Central memory CD8-positive, alpha-beta T cell (primary cell): ENCODE measurements at regions not wholly inside any gene's neighbourhood (a gene's known extent, or its start where the extent isn't known, plus 50 kb on each side); places are given as distances from the start of the nearest gene placed in this dataset.
"Not testable (repeated sequence)": the region's sequence is repeated elsewhere in the genome, so short reads cannot be mapped to it uniquely, and the experiment has no call there.

Source experiments
- ATAC-seq: fragments of 150-1000 bp; cut with Tn5 transposase; replicated peaks from 2 replicates; pipeline ENCODE4 v1.10.0; 2022; ENCODE audit warnings: mild to moderate bottlenecking, moderate FRiP score, moderate number of reproducible peaks; ENCODE audit not compliant: poor library complexity, severe bottlenecking; ENCODE audit errors: extremely low read depth
- DNase-seq, 2 donors: peaks; one replicate each; pipeline ENCODE4 v3.0.0; 2021; ENCODE audit warnings: low spot score in 2 of 2
- H3K27ac Mint-ChIP-seq: one replicate; pipeline ENCODE4 v1.8.0; 2022; ENCODE audit warnings: low read depth, mild to moderate bottlenecking, moderate library complexity, mixed read lengths
- H3K27me3 Mint-ChIP-seq: one replicate; pipeline ENCODE4 v1.8.0; 2022; ENCODE audit warnings: mixed read lengths
- H3K36me3 Mint-ChIP-seq: one replicate; pipeline ENCODE4 v1.8.0; 2022; ENCODE audit warnings: mild to moderate bottlenecking, moderate library complexity, mixed read lengths; ENCODE audit not compliant: insufficient read depth
- H3K4me1 Mint-ChIP-seq: one replicate; pipeline ENCODE4 v1.8.0; 2022; ENCODE audit warnings: mixed read lengths
- H3K4me3 Mint-ChIP-seq: one replicate; pipeline ENCODE4 v1.8.0; 2022; ENCODE audit warnings: mild to moderate bottlenecking, moderate library complexity, mixed read lengths
- H3K9me3 Mint-ChIP-seq: one replicate; pipeline ENCODE4 v1.8.0; 2022; ENCODE audit warnings: mixed read lengths

DNA sequence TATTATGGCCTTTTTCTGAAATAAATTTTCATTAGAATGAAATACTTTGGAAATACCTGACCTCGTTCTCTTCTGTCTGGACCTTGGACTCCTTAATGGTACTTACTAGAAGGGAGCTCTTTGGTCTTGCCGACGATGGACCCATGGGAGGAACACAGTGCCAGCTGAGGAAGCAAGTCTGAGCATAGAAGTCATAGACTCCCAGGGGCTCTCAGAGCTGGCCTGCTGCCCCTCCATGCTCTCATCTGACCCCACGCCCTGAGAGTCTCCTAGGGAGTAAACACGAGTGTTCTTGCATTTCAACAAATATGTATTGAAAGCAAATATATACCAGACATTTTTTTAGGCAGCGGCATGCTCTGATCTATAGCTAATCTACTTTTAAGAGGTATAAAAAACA is 87.8 kb downstream of the PLEKHG1 start:
- Mint-ChIP-seq H3K9me3 (no peaks in the 10 kb centered on the region), H3K36me3 (no peaks in the 10 kb centered on the region), H3K4me1 (no peaks in the 10 kb centered on the region), H3K4me3 (no peak overlapping the region), H3K27ac (no peak overlapping the region), H3K27me3 (no peaks in the 10 kb centered on the region)
- DNase-seq (no peak), ATAC-seq (no peak)

DNA sequence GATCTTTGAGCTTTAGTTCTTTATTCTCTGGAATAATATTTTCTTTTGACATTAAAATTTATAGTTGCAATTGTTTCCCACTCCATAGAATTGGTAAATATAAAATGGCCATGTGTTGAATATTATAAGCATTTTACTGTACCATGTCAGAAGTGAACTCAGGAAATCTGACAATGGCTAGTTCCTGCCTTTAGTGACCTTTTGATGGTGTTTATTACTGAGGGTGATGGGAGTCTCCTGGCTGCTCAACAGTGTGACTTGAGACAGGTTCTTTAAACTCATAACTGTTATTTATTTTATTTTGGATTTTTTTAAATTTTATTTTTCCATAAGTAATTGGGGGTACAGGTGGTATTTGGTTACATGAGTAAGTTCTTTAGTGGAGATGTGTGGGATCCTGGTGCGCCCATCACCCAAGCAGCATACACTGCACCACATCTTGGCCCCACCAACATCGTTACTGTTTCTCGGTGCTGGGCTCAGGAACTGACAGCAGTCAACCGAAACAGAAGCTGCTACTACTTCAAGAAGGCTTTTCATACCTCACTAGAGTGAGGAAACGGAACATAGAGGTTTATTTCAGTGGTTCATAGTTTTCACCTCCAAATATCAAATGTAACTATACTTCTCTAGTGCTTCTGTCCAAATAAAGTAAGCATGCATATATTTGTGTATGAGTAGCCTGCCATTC is 90.4 kb downstream of the PLEKHG1 start:
- Mint-ChIP-seq H3K36me3 (no peaks in the 10 kb centered on the region), H3K4me1 (peaks cover 5% of the 10 kb centered on the region), H3K27ac (no peak overlapping the region), H3K9me3 (no peaks in the 10 kb centered on the region), H3K4me3 (no peak overlapping the region), H3K27me3 (no peaks in the 10 kb centered on the region)
- DNase-seq (no peak), ATAC-seq (no peak)

DNA sequence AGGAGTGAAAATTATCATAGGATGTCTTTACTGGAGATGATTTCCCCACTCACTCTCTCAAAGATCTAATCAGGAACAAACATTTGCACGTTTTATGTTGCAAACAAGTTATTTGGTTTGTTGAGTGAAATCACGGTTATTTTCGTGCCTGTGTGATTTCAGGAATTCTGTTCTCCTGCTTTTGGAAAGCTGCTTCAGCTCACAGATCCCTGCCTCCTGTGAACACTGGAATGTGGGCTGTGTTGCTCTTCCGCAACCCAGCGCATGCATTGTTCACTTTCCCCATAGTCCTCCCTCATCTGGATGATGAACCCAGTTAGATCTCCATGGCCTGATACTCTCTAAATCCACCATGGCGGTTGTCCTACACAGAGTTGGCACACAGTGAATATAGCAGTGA is 91.0 kb downstream of the PLEKHG1 start:
- H3K36me3 Mint-ChIP-seq = no peaks in the 10 kb centered on the region

DNA sequence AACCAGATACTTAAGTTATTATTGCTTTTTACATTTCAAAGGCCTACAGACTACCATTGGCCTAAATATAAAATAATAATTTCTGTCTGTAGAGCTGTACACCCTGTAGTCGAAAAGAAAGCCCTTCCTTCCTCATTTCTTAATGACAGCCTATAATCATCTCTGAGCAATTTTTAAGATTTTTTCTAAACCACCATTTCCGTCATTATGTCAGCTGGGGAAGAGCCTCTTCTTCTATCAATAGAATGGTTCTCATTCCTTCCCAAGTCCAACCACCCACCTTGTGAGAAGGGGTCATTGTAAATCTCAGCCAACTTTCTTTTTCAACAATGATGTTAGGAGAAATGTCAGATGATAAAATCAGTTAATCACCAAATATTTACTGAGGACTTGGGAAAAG is 91.8 kb downstream of the PLEKHG1 start:
- ATAC-seq = no peak
- Mint-ChIP-seq H3K27ac (no peak overlapping the region), H3K27me3 (no peaks in the 10 kb centered on the region), H3K36me3 (no peaks in the 10 kb centered on the region), H3K4me1 (peaks cover 5% of the 10 kb centered on the region), H3K4me3 (no peak overlapping the region), H3K9me3 (no peaks in the 10 kb centered on the region)
- DNase-seq = no peak

More for the DNA sequence above, 91.0 kb downstream of the PLEKHG1 start:
- Mint-ChIP-seq H3K27ac (no peak overlapping the region), H3K4me1 (peaks cover 5% of the 10 kb centered on the region), H3K4me3 (no peak overlapping the region), H3K9me3 (no peaks in the 10 kb centered on the region), H3K27me3 (no peaks in the 10 kb centered on the region)
- no peak for DNase-seq
- no peak for ATAC-seq

DNA sequence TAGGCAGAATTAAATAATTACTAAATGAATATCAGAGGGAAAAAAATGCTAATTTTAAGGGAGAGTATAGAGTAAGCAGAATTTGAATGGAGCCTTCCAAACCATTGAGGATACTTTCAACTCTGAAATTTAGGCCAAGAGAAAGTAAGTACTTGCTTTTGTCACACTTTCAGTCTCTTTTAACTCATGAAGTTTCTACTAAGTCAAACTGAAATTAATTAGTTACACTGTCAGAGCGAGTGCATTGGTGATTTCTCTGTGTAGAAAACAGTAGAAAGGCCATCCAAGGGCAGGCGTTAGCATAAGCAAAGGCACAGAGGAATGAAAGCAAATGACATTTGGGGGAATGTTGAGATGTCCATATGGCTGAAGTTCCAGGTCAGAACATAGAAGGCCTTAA is 92.9 kb downstream of the PLEKHG1 start:
- no peak for DNase-seq
- Mint-ChIP-seq H3K36me3 (no peaks in the 10 kb centered on the region), H3K4me3 (no peak overlapping the region), H3K27ac (no peak overlapping the region), H3K9me3 (no peaks in the 10 kb centered on the region), H3K4me1 (peaks cover 5% of the 10 kb centered on the region), H3K27me3 (no peaks in the 10 kb centered on the region)
- ATAC-seq = no peak

DNA sequence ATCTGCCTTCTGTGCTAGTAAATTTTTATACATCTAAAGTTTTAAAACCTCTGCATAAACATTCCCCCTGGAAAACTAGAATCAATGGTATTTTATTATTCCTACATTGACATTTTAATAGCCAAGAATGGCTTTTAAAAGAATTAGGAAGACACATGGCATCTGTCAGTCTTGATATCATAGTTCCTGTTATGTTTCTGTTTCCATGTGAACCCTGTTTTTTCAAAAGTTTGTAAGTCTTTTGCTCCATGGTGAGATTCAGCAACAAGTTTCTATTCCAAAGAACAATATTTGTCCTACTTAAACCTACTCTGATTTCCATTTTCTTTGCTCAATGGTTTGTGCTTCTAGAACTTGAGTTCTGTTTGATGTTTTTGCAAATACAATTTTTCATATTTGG is 95.2 kb downstream of the PLEKHG1 start:
- Mint-ChIP-seq H3K9me3 (no peaks in the 10 kb centered on the region), H3K27me3 (no peaks in the 10 kb centered on the region), H3K4me3 (no peak overlapping the region), H3K4me1 (peaks cover 5% of the 10 kb centered on the region), H3K27ac (no peak overlapping the region), H3K36me3 (no peaks in the 10 kb centered on the region)
- ATAC-seq (no peak), DNase-seq (no peak)

DNA sequence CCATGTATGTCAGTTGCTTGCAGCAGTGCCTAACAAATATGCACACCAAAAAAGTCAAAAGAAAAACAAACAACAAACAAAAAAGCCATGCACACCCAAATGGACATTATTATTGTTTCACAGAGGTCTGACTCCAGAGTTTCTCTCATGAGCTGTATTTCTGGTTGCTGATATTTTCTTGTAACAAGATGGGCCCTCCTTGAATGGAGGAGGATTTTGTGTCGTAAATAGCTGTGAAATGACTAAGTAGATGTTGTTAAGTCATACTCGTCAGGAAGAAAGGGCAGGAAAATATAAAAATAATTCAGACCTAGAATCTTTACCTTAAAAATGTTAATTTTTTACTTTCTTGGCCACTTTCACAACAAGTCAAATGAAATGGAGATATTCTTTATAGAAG is 96.0 kb downstream of the PLEKHG1 start:
- Mint-ChIP-seq H3K36me3 (no peaks in the 10 kb centered on the region), H3K27me3 (no peaks in the 10 kb centered on the region), H3K4me1 (peaks cover 5% of the 10 kb centered on the region), H3K9me3 (no peaks in the 10 kb centered on the region), H3K4me3 (no peak overlapping the region), H3K27ac (no peak overlapping the region)
- ATAC-seq (no peak), DNase-seq (no peak)

DNA sequence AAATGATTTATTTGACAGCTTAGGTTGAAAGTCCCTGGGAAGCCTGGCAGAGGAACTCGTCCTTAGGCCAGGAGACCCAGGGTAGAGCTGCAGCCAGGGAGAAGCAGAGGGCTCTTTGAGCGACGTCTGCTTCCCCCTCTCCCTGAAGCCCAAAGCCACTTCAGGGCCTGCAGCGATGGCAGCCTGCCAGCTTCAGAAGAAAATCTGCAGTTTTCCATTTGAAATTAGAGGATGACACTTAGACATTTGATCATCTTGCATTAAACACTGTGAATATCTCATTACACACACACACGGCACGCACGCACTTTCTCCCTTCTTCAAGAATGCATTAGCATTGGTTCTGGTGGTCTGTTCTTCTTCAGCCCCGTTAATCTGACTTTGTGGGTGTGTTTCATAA is 96.5 kb downstream of the PLEKHG1 start:
- Mint-ChIP-seq H3K4me1 (peaks cover 5% of the 10 kb centered on the region), H3K36me3 (no peaks in the 10 kb centered on the region), H3K4me3 (no peak overlapping the region), H3K27me3 (no peaks in the 10 kb centered on the region), H3K27ac (no peak overlapping the region), H3K9me3 (no peaks in the 10 kb centered on the region)
- ATAC-seq (no peak), DNase-seq (no peak)

DNA sequence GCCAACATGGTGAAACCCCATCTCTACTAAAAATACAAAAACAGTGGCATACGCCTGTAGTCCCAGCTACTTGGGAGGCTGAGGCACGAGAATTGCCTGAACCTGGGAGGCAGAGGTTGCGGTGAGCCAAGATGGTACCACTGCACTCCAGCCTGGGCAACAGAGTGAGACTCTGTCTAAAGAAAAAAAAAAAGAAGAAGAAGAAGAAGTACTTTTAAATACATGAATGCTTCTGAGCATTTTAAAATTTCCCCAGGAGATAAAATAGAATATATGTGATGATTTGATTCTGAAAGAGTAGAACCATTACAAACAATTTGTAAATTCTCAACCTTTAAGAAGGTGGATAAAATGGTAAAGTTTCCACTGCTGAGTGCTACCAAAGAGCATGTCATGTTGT is 97.2 kb downstream of the PLEKHG1 start:
- H3K4me1 Mint-ChIP-seq, H3K36me3 Mint-ChIP-seq, H3K27ac Mint-ChIP-seq, ATAC-seq, H3K4me3 Mint-ChIP-seq, H3K27me3 Mint-ChIP-seq, H3K9me3 Mint-ChIP-seq, DNase-seq: not testable (repeated sequence)

DNA sequence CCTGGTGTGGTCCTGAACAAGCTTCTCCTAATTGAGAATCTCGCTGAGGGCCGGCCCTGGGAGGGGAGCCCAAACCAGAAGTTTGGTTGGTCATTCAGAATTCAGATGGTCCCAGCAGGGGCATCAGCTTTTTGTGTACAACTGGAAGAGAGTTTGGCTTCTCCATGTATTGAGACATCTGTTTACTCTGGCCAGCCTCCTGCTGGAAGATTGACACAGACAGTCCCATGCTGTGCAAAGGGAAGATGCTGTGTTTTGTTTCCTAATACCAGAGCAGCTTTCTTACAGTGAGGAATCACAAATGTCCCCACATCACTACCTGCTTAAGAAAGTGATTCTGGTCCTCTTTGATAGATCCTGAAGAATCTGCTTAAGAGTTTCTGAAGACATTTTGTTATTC is 97.8 kb downstream of the PLEKHG1 start:
- Mint-ChIP-seq H3K9me3 (no peaks in the 10 kb centered on the region), H3K27ac (no peak overlapping the region), H3K4me3 (no peak overlapping the region), H3K4me1 (peaks cover 5% of the 10 kb centered on the region), H3K27me3 (no peaks in the 10 kb centered on the region), H3K36me3 (no peaks in the 10 kb centered on the region)
- ATAC-seq (no peak), DNase-seq (no peak)

DNA sequence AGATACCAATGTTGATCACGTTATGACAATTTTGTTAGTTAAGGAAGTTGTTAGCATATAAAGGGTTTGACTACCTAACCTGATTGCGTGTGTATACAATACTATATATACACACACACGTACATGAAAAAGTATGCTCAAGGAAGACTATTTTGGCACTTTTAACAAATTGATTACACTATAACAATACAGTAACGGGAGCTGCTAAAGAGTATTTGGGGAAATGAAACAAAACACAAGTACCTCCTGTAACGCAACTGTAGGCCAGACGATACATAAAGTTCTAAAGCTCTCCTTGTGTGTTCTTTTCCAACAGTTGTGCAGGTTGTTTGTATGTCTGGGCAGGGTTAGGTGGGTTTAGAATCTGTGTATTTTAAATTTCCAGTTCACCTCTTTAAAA is 98.7 kb downstream of the PLEKHG1 start:
- ATAC-seq = no peak
- H3K36me3 Mint-ChIP-seq = no peaks in the 10 kb centered on the region

DNA sequence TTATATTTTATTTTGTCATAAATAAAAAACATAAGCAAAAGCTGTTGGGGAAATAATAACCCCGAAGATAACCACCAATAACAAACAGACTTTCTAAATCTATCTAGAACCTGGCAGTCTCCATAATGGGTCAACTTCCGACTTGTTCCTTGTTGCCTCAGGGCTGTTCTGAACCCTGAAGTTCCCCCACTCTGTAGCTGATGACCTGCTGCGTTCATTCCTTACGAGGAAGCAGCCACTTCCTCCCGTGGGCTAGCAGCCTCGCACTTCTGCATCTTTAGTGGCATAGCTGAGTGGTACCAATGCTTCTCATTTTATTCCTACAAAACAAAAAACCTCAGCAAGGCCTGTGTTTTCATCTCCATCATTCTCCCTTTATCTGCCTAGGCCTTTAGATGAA is 103.0 kb downstream of the PLEKHG1 start:
- H3K36me3 Mint-ChIP-seq = no peaks in the 10 kb centered on the region
- no peak for DNase-seq
- H3K4me3 Mint-ChIP-seq = no peak overlapping the region
- H3K27me3 Mint-ChIP-seq = no peaks in the 10 kb centered on the region
- no peaks in the 10 kb centered on the region for H3K4me1 Mint-ChIP-seq
- H3K27ac Mint-ChIP-seq = no peak overlapping the region
- ATAC-seq = no peak
- H3K9me3 Mint-ChIP-seq = no peaks in the 10 kb centered on the region

More for the DNA sequence above, 98.7 kb downstream of the PLEKHG1 start:
- Mint-ChIP-seq H3K27ac (no peak overlapping the region), H3K9me3 (no peaks in the 10 kb centered on the region), H3K4me3 (no peak overlapping the region), H3K27me3 (no peaks in the 10 kb centered on the region), H3K4me1 (peaks cover 4% of the 10 kb centered on the region)
- no peak for DNase-seq

DNA sequence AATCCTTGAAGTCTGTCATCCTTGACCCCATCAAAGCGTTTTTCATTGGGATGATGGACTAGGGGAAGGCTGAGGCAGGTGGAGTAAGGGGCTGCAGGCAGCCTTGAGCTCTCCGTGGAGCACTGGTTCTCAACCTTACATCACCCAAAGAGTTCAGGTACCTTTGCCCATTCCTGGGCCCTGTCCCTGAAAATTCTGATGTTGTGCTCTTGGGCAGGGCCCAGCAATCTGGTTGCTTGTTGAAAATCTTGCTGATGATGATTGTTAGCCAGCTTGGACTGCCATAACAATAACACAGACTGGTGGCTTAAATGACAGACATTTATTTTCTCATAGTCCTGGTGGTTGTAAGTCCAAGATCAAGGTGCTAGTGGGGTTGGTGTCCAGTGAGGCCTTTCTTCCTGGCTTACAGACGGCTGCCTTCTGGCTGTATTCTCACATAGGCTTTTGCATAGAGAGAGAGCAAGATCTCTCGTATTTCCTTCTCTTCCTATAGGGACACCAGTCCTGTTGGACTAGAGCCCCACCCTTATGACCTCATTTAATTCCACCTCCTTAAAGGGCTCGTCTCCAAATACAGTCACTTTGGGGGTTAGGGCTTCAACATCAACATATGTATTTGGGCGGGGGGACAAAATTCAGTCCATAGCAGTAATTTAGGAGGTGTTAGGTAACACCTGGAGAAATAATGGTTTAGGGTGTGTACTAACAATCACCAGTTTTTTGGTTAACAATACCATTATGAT is 104.9 kb downstream of the PLEKHG1 start:
- no peak overlapping the region for H3K27ac Mint-ChIP-seq
- H3K4me3 Mint-ChIP-seq = no peak overlapping the region
- no peaks in the 10 kb centered on the region for H3K9me3 Mint-ChIP-seq
- ATAC-seq (no peak), DNase-seq (no peak)
- no peaks in the 10 kb centered on the region for H3K4me1 Mint-ChIP-seq
- no peaks in the 10 kb centered on the region for H3K27me3 Mint-ChIP-seq
- H3K36me3 Mint-ChIP-seq = no peaks in the 10 kb centered on the region
